WTC11 (cell line): ENCODE measurements at regions not wholly inside any gene's neighbourhood (a gene's known extent, or its start where the extent isn't known, plus 50 kb on each side); places are given as distances from the start of the nearest gene placed in this dataset.

ENCODE experiments used
- ATAC-seq: fragments of 200-7000 bp; cut with Tn5 transposase; 2 replicates; pipeline ENCODE4 v1.10.0; 2021; ENCODE audit warnings: mild to moderate bottlenecking, moderate library complexity
- CTCF ChIA-PET: fragments of 300-600 bp; sonication (Branson Sonifier 250); formaldehyde crosslinking; loops from one replicate; lab custom pipeline; 2021; ENCODE audit warnings: antibody characterized with exemption; lab: Charles Lee
- POLR2A ChIA-PET: fragments of 350-600 bp; sonication (Branson Sonifier 250); formaldehyde crosslinking; loops from one replicate; lab custom pipeline; 2021; ENCODE audit warnings: antibody characterized with exemption; lab: Charles Lee
- DNase-seq: peaks from one replicate; pipeline ENCODE4 v3.0.0; 2021; ENCODE audit warnings: low spot score
- H3K27ac Mint-ChIP-seq: 2 replicates; pipeline ENCODE4 v1.8.0; 2021; ENCODE audit warnings: mixed read lengths
- H3K27me3 Mint-ChIP-seq: 2 replicates; pipeline ENCODE4 v1.8.0; 2021; ENCODE audit warnings: low read depth, mild to moderate bottlenecking, moderate library complexity, mixed read lengths
- H3K36me3 Mint-ChIP-seq: 2 replicates; pipeline ENCODE4 v1.8.0; 2021; ENCODE audit warnings: mixed read lengths
- H3K4me1 Mint-ChIP-seq: 2 replicates; pipeline ENCODE4 v1.8.0; 2022; ENCODE audit warnings: mixed read lengths
- H3K4me3 Mint-ChIP-seq: 2 replicates; pipeline ENCODE4 v1.8.0; 2021; ENCODE audit warnings: mild to moderate bottlenecking, moderate library complexity, mixed read lengths
- H3K9me3 Mint-ChIP-seq: 2 replicates; pipeline ENCODE4 v1.8.0; 2021; ENCODE audit warnings: mixed read lengths
- AR ChIP-seq: fragments of 250-450 bp; sonication (Bioruptor Pico); IDR thresholded peaks from 2 replicates; pipeline ENCODE4 v1.9.0; 2021; ENCODE audit warnings: mild to moderate bottlenecking
- ARID4B ChIP-seq: sonication (generic); formaldehyde crosslinking; IDR thresholded peaks from 2 replicates; pipeline ENCODE4 v1.8.0; 2023; ENCODE audit warnings: missing genetic modification reagents, mild to moderate bottlenecking, borderline replicate concordance
- CDX4 ChIP-seq: fragments of 250-450 bp; sonication (Bioruptor Pico); IDR thresholded peaks from 2 replicates; pipeline ENCODE4 v1.9.0; 2021; ENCODE audit warnings: moderate library complexity, mild to moderate bottlenecking, inconsistent platforms, borderline replicate concordance
- E2F1 ChIP-seq: sonication (generic); formaldehyde crosslinking; IDR thresholded peaks from 2 replicates; pipeline ENCODE4 v1.8.0; 2022; ENCODE audit warnings: mild to moderate bottlenecking, missing genetic modification reagents
- E2F5 ChIP-seq: sonication (generic); formaldehyde crosslinking; IDR thresholded peaks from 2 replicates; pipeline ENCODE4 v1.8.1; 2022; ENCODE audit warnings: mild to moderate bottlenecking, moderate library complexity, missing genetic modification reagents
- ESRRA ChIP-seq: sonication (generic); formaldehyde crosslinking; IDR thresholded peaks from 2 replicates; pipeline ENCODE4 v1.8.1; 2022; ENCODE audit warnings: mild to moderate bottlenecking, missing genetic modification reagents, borderline replicate concordance
- FOXK1 ChIP-seq: sonication (generic); formaldehyde crosslinking; IDR thresholded peaks from 2 replicates; pipeline ENCODE4 v1.8.0; 2022; ENCODE audit warnings: mild to moderate bottlenecking, moderate library complexity, missing genetic modification reagents
- FOXP4 ChIP-seq: sonication (generic); formaldehyde crosslinking; IDR thresholded peaks from 2 replicates; pipeline ENCODE4 v1.8.0; 2022; ENCODE audit warnings: mild to moderate bottlenecking, missing genetic modification reagents
- HMGXB4 ChIP-seq: sonication (generic); formaldehyde crosslinking; IDR thresholded peaks from 2 replicates; pipeline ENCODE4 v1.8.1; 2023; ENCODE audit warnings: mild to moderate bottlenecking, moderate library complexity, missing genetic modification reagents
- MAX ChIP-seq: sonication (generic); formaldehyde crosslinking; IDR thresholded peaks from 2 replicates; pipeline ENCODE4 v1.8.0; 2022; ENCODE audit warnings: mild to moderate bottlenecking, missing genetic modification reagents
- NFATC4 ChIP-seq: fragments of 250-450 bp; sonication (Bioruptor Pico); IDR thresholded peaks from 2 replicates; pipeline ENCODE4 v1.9.0; 2021; ENCODE audit warnings: mild to moderate bottlenecking
- NR2C2 ChIP-seq: sonication (generic); formaldehyde crosslinking; IDR thresholded peaks from 2 replicates; pipeline ENCODE4 v1.8.0; 2022; ENCODE audit warnings: mild to moderate bottlenecking, missing genetic modification reagents
- TEAD4 ChIP-seq: sonication (generic); formaldehyde crosslinking; IDR thresholded peaks from 2 replicates; pipeline ENCODE4 v1.8.0; 2022; ENCODE audit warnings: mild to moderate bottlenecking, missing genetic modification reagents
- USF2 ChIP-seq: sonication (generic); formaldehyde crosslinking; IDR thresholded peaks from 2 replicates; pipeline ENCODE4 v1.8.1; 2023; ENCODE audit warnings: mild to moderate bottlenecking, missing genetic modification reagents, moderate library complexity
- ZBTB21 ChIP-seq: sonication (generic); formaldehyde crosslinking; IDR thresholded peaks from 2 replicates; pipeline ENCODE4 v1.8.1; 2023; ENCODE audit warnings: mild to moderate bottlenecking, missing genetic modification reagents, borderline replicate concordance
- ZBTB43 ChIP-seq: sonication (generic); formaldehyde crosslinking; IDR thresholded peaks from 2 replicates; pipeline ENCODE4 v1.8.1; 2023; ENCODE audit warnings: mild to moderate bottlenecking, missing genetic modification reagents
- ZNF423 ChIP-seq: fragments of 250-450 bp; sonication (Bioruptor Pico); IDR thresholded peaks from 2 replicates; pipeline ENCODE4 v2.1.2; 2022; ENCODE audit warnings: mild to moderate bottlenecking, moderate library complexity
- ZNF671 ChIP-seq: fragments of 250-450 bp; sonication (Bioruptor Pico); IDR thresholded peaks from 2 replicates; pipeline ENCODE4 v1.8.0; 2021; ENCODE audit warnings: mild to moderate bottlenecking

GRCh38 chr9:89939181-89939580 is 334.4 kb downstream of the GADD45G start (continued):
- TF ChIP-seq FOXP4 (CRISPR knock-in tag): no peak
- TF ChIP-seq E2F5 (CRISPR knock-in tag): no peak
- TF ChIP-seq CDX4 (CRISPR knock-in tag): no peak
- TF ChIP-seq ARID4B (CRISPR knock-in tag): no peak
- no peak for TF ChIP-seq TEAD4 (CRISPR knock-in tag)
- TF ChIP-seq USF2 (CRISPR knock-in tag): no peak

- no peaks in the 10 kb centered on the region for H3K36me3 Mint-ChIP-seq
- no peaks in the 10 kb centered on the region for H3K4me1 Mint-ChIP-seq
- ChIA-PET CTCF (interaction anchor here (1.5 kb wide), 1 partner anchor 346 kb away, joined by 5 read pairs; no protein-coding TSS in a partner anchor), POLR2A (no interaction called here)
- H3K27me3 Mint-ChIP-seq: no peaks in the 10 kb centered on the region
- no peaks in the 10 kb centered on the region for H3K9me3 Mint-ChIP-seq
- DNase-seq: no peak
- H3K4me3 Mint-ChIP-seq: no peak overlapping the region
- no peak for ATAC-seq
- H3K27ac Mint-ChIP-seq: no peak overlapping the region
- TF ChIP-seq ESRRA (CRISPR knock-in tag) (no peak), ZBTB21 (CRISPR knock-in tag) (no peak), ZBTB43 (no peak), ZNF671 (no peak), NFATC4 (CRISPR knock-in tag) (no peak), AR (no peak), MAX (no peak), E2F1 (no peak), FOXK1 (CRISPR knock-in tag) (no peak), ZNF423 (CRISPR knock-in tag) (no peak), HMGXB4 (CRISPR knock-in tag) (no peak), NR2C2 (no peak)
These were observed 334.9 kb downstream of the GADD45G start for GRCh38 chr9:89939626-89940292.
